ENCODE measurements at regions not wholly inside any gene's neighbourhood (a gene's known extent, or its start where the extent isn't known, plus 50 kb on each side); places are given as distances from the start of the nearest gene placed in this dataset.

GRCh38 chr20:52457826-52458225 is 266.2 kb upstream of the ZFP64 start:
- Mint-ChIP-seq H3K36me3 (no peaks in the 10 kb centered on the region), H3K27me3 (ENCODE audit: insufficient read depth, low read depth) (peaks cover 2% of the 10 kb centered on the region), H3K4me3 (no peak overlapping the region), H3K4me1 (no peaks in the 10 kb centered on the region), H3K27ac (no peak overlapping the region), H3K9me3 (no peaks in the 10 kb centered on the region)
- Histone ChIP-seq H3K27ac (no peak overlapping the region), H3K9me3 (ENCODE audit: low read depth) (no peaks in the 10 kb centered on the region), H3K27me3 (no peaks in the 10 kb centered on the region), H3K79me2 (ENCODE audit: low read depth) (no peaks in the 10 kb centered on the region), H3K4me2 (no peak overlapping the region), H3K9ac (no peak overlapping the region), H3F3A (ENCODE audit: low read depth) (no peaks in the 10 kb centered on the region), H3K36me3 (no peaks in the 10 kb centered on the region), H3K4me1 (no peaks in the 10 kb centered on the region), H4K20me1 (ENCODE audit: low read depth) (no peaks in the 10 kb centered on the region), H2AFZ (replicated peaks) (no peak overlapping the region), H3K4me3 (no peak overlapping the region)
- no peak for TF ChIP-seq EZH2 (IDR thresholded peaks at IDR 0.05)
- no peak for TF ChIP-seq CTCF (IDR thresholded peaks at IDR 0.05)
- TF ChIP-seq EZH2phosphoT487 (IDR thresholded peaks at IDR 0.05), result no peak
- no peak for DNase-seq (ENCODE audit: low spot score)

- Mint-ChIP-seq H3K27ac (no peak overlapping the region), H3K4me1 (no peaks in the 10 kb centered on the region), H3K4me3 (no peak overlapping the region), H3K9me3 (no peaks in the 10 kb centered on the region), H3K27me3 (ENCODE audit: insufficient read depth, low read depth) (peaks cover 2% of the 10 kb centered on the region), H3K36me3 (no peaks in the 10 kb centered on the region)
- Histone ChIP-seq H2AFZ (replicated peaks) (no peak overlapping the region), H3K4me3 (no peak overlapping the region), H3K36me3 (no peaks in the 10 kb centered on the region), H3F3A (ENCODE audit: low read depth) (peaks cover 6% of the 10 kb centered on the region), H3K79me2 (ENCODE audit: low read depth) (no peaks in the 10 kb centered on the region), H3K4me1 (peaks cover 8% of the 10 kb centered on the region), H3K27me3 (no peaks in the 10 kb centered on the region), H3K9me3 (ENCODE audit: low read depth) (no peaks in the 10 kb centered on the region), H3K9ac (no peak overlapping the region), H3K4me2 (no peak overlapping the region), H4K20me1 (ENCODE audit: low read depth) (no peaks in the 10 kb centered on the region), H3K27ac (no peak overlapping the region)
- TF ChIP-seq CTCF (IDR thresholded peaks at IDR 0.05), result no peak
- TF ChIP-seq EZH2 (IDR thresholded peaks at IDR 0.05), result no peak
- TF ChIP-seq EZH2phosphoT487 (IDR thresholded peaks at IDR 0.05), result no peak
- DNase-seq (ENCODE audit: low spot score), result no peak
Measured at GRCh38 chr20:52454660-52455059, 263.1 kb upstream of the ZFP64 start.

GRCh38 chr20:52448513-52449232 is 257.1 kb upstream of the ZFP64 start:
- H3K27ac Mint-ChIP-seq, result no peak overlapping the region
- no peak overlapping the region for H2AFZ ChIP-seq (replicated peaks)
- H3K27me3 ChIP-seq, result no peaks in the 10 kb centered on the region
- no peak overlapping the region for H3K4me3 Mint-ChIP-seq
- no peak overlapping the region for H3K4me3 ChIP-seq
- H3K36me3 Mint-ChIP-seq, result no peaks in the 10 kb centered on the region
- H4K20me1 ChIP-seq (ENCODE audit: low read depth), result no peaks in the 10 kb centered on the region
- H3K4me2 ChIP-seq, result no peak overlapping the region
- H3K36me3 ChIP-seq, result no peaks in the 10 kb centered on the region
- H3K9ac ChIP-seq, result no peak overlapping the region
- peaks cover 6% of the 10 kb centered on the region for H3F3A ChIP-seq (ENCODE audit: low read depth)
- no peak overlapping the region for H3K27ac ChIP-seq
- DNase-seq (ENCODE audit: low spot score), result no peak
- TF ChIP-seq CTCF (IDR thresholded peaks at IDR 0.05), result no peak
- no peak for TF ChIP-seq EZH2 (IDR thresholded peaks at IDR 0.05)
- no peak for TF ChIP-seq EZH2phosphoT487 (IDR thresholded peaks at IDR 0.05)
- peaks cover 8% of the 10 kb centered on the region for H3K4me1 ChIP-seq
- no peaks in the 10 kb centered on the region for H3K79me2 ChIP-seq (ENCODE audit: low read depth)
- no peaks in the 10 kb centered on the region for H3K9me3 Mint-ChIP-seq
- H3K4me1 Mint-ChIP-seq, result no peaks in the 10 kb centered on the region
- no peaks in the 10 kb centered on the region for H3K27me3 Mint-ChIP-seq (ENCODE audit: insufficient read depth, low read depth)
- no peaks in the 10 kb centered on the region for H3K9me3 ChIP-seq (ENCODE audit: low read depth)
